Liver (tissue), 8 donors: ENCODE measurements at regions not wholly inside any gene's neighbourhood (a gene's known extent, or its start where the extent isn't known, plus 50 kb on each side); places are given as distances from the start of the nearest gene placed in this dataset.
A peak's percentile ranks its signal among the peaks of the same experiment; 100 is the strongest.

Experiments
- DNase-seq: peaks from one replicate; pipeline ENCODE4 v3.0.0-alpha.2; 2017; ENCODE audit warnings: low spot score
- H3K27ac ChIP-seq, 2 donors: one replicate each; pipeline ENCODE4 v1.7.0; 2013; ENCODE audit warnings: inconsistent platforms in 2 of 2, low read length in 2 of 2, control low read depth in 1 of 2, low read depth in 1 of 2, mild to moderate bottlenecking in 1 of 2
- H3K27me3 ChIP-seq, 4 donors: one replicate each; pipeline versions ENCODE4 v1.6.1 to v1.7.0; 2013; ENCODE audit warnings: low read length in 3 of 4, inconsistent platforms in 1 of 4, mild to moderate bottlenecking in 1 of 4, moderate library complexity in 1 of 4; ENCODE audit not compliant: control insufficient read depth in 4 of 4, insufficient read depth in 4 of 4
- H3K36me3 ChIP-seq, 4 donors: one replicate each; pipeline versions ENCODE4 v1.6.1 to v1.7.0; 2013; ENCODE audit warnings: low read length in 3 of 4, mild to moderate bottlenecking in 3 of 4, low read depth in 1 of 4, moderate library complexity in 1 of 4; ENCODE audit not compliant: control insufficient read depth in 4 of 4, insufficient read depth in 3 of 4
- H3K4me1 ChIP-seq, 4 donors: one replicate each; pipeline versions ENCODE4 v1.6.1 to v1.7.0; 2013; ENCODE audit warnings: low read length in 3 of 4, mild to moderate bottlenecking in 3 of 4, moderate library complexity in 1 of 4; ENCODE audit not compliant: control insufficient read depth in 4 of 4, insufficient read depth in 4 of 4
- H3K4me3 ChIP-seq, 3 donors: one replicate each; pipeline versions ENCODE4 v1.6.1 to v1.7.0; 2013; ENCODE audit warnings: low read length in 3 of 3, control low read depth in 1 of 3, low read depth in 1 of 3, mild to moderate bottlenecking in 1 of 3
- H3K9ac ChIP-seq, 2 donors: one replicate each; pipeline ENCODE4 v1.7.0; 2013; ENCODE audit warnings: low read length in 2 of 2, mild to moderate bottlenecking in 2 of 2, moderate library complexity in 2 of 2, control low read depth in 1 of 2, low read depth in 1 of 2
- H3K9me3 ChIP-seq, 4 donors: one replicate each; pipeline versions ENCODE4 v1.6.1 to v1.7.0; 2013; ENCODE audit warnings: low read length in 3 of 4; ENCODE audit not compliant: control insufficient read depth in 4 of 4
- ATF3 ChIP-seq: IDR thresholded peaks from 2 replicates; pipeline ENCODE4 v1.6.1; 2016; ENCODE audit warnings: antibody characterized with exemption
- CTCF ChIP-seq: fragments of 150-350 bp; IDR thresholded peaks from 2 replicates; pipeline ENCODE4 v1.5.1; 2017; ENCODE audit warnings: improper control_type of control experiment, low read depth, low read length; ENCODE audit not compliant: missing input control
- EGR1 ChIP-seq, 2 donors: IDR thresholded peaks; 2 replicates each; pipeline ENCODE4 v1.6.1; 2016 to 2018; ENCODE audit warnings: antibody characterized with exemption in 2 of 2, low read depth in 2 of 2
- FOXA1 ChIP-seq: IDR thresholded peaks from 2 replicates; pipeline ENCODE4 v1.6.1; 2016; ENCODE audit warnings: antibody characterized with exemption
- FOXA2 ChIP-seq: IDR thresholded peaks from 2 replicates; pipeline ENCODE4 v1.6.1; 2016; ENCODE audit warnings: antibody characterized with exemption
- HNF4A ChIP-seq, 2 donors: conservative IDR thresholded peaks; 2 replicates each; pipeline ENCODE4 v1.6.1; 2016; ENCODE audit warnings: antibody characterized with exemption in 2 of 2, mild to moderate bottlenecking in 2 of 2
- HNF4G ChIP-seq: IDR thresholded peaks from 2 replicates; pipeline ENCODE4 v1.6.1; 2016; ENCODE audit warnings: antibody characterized with exemption
- MAX ChIP-seq: IDR thresholded peaks from 2 replicates; pipeline ENCODE4 v1.6.1; 2016; ENCODE audit warnings: antibody characterized with exemption
- NR2F2 ChIP-seq: IDR thresholded peaks from 2 replicates; pipeline ENCODE4 v1.6.1; 2016; ENCODE audit warnings: antibody characterized with exemption
- REST ChIP-seq: IDR thresholded peaks from 2 replicates; pipeline ENCODE4 v1.6.1; 2016; ENCODE audit warnings: antibody characterized with exemption, mild to moderate bottlenecking
- RXRA ChIP-seq, 2 donors: IDR thresholded peaks; 2 replicates each; pipeline ENCODE4 v1.6.1; 2017 to 2018; ENCODE audit warnings: antibody characterized with exemption in 2 of 2, mild to moderate bottlenecking in 1 of 2
- SP1 ChIP-seq: IDR thresholded peaks from 2 replicates; pipeline ENCODE4 v1.6.1; 2018; ENCODE audit warnings: antibody characterized with exemption, mild to moderate bottlenecking
- TAF1 ChIP-seq: conservative IDR thresholded peaks from 2 replicates; pipeline ENCODE4 v1.6.1; 2016; ENCODE audit warnings: antibody characterized with exemption, mild to moderate bottlenecking
- YY1 ChIP-seq: IDR thresholded peaks from 2 replicates; pipeline ENCODE4 v1.6.1; 2016; ENCODE audit warnings: antibody characterized with exemption, mild to moderate bottlenecking
- WGBS: extraction: QIAGEN DNeasy Blood & Tissue Kit; methylation state at CpG from one replicate; pipeline ENCODE4 v1.1.7; 2013; 5-methylcytosine and 5-hydroxymethylcytosine counted together
- donor health status: healthy.
- donor health status: healthy.
- donor health status: healthy.
- donor health status: healthy.
- donor health status: healthy.

- Histone ChIP-seq H3K9ac (no peak overlapping the region), H3K4me1 (peaks cover 0 to 3% (median 2%) of the 10 kb centered on the region in 4 donors), H3K36me3 (no peaks in the 10 kb centered on the region), H3K4me3 (no peak overlapping the region), H3K27ac (no peak overlapping the region), H3K9me3 (peaks cover 0 to 2% (median 0%) of the 10 kb centered on the region in 4 donors), H3K27me3 (no peaks in the 10 kb centered on the region)
- no peak for DNase-seq
- peak in 1 of 2 donors; percentile 24 for TF ChIP-seq HNF4A (conservative IDR thresholded peaks at IDR 0.05)
- no peak for TF ChIP-seq CTCF
- no peak for TF ChIP-seq YY1
- WGBS, result 39% methylated on average over 12 of the region's 12 CpGs
These were observed 135.6 kb upstream of the NEBL start for GRCh38 chr10:21032587-21033319.

- Histone ChIP-seq H3K27ac (no peak overlapping the region), H3K36me3 (no peaks in the 10 kb centered on the region), H3K4me3 (no peak overlapping the region), H3K4me1 (peaks cover 0 to 3% (median 2%) of the 10 kb centered on the region in 4 donors), H3K9me3 (peaks cover 0 to 2% (median 0%) of the 10 kb centered on the region in 4 donors), H3K27me3 (no peaks in the 10 kb centered on the region), H3K9ac (no peak overlapping the region)
- no peak for TF ChIP-seq YY1
- WGBS, result 85% methylated on average over 7 of the region's 7 CpGs
- no peak for DNase-seq
These were observed 134.2 kb upstream of the NEBL start for GRCh38 chr10:21031232-21031795.

- no peak overlapping the region for H3K27ac ChIP-seq
- H3K9ac ChIP-seq, result no peak overlapping the region
- 87% methylated on average over 10 of the region's 10 CpGs for WGBS
- no peaks in the 10 kb centered on the region for H3K36me3 ChIP-seq
- TF ChIP-seq RXRA (IDR thresholded peaks at IDR 0.05) (no peak), HNF4G (no peak), FOXA1 (no peak), EGR1 (IDR thresholded peaks at IDR 0.05; ENCODE audit: low read depth in 2 of 2) (no peak), SP1 (no peak), ATF3 (no peak), HNF4A (conservative IDR thresholded peaks at IDR 0.05) (no peak), REST (no peak), CTCF (no peak), NR2F2 (no peak), FOXA2 (no peak), MAX (no peak), TAF1 (no peak)
- H3K4me3 ChIP-seq, result no peak overlapping the region
- no peak for DNase-seq
- peaks cover 0 to 3% (median 2%) of the 10 kb centered on the region in 4 donors for H3K4me1 ChIP-seq
- peaks cover 0 to 2% (median 0%) of the 10 kb centered on the region in 4 donors for H3K9me3 ChIP-seq
- no peaks in the 10 kb centered on the region for H3K27me3 ChIP-seq
These were observed 133.0 kb upstream of the NEBL start for GRCh38 chr10:21030091-21030490.
